ENCODE measurements at regions not wholly inside any gene's neighbourhood (a gene's known extent, or its start where the extent isn't known, plus 50 kb on each side); places are given as distances from the start of the nearest gene placed in this dataset.
A peak's percentile ranks its signal among the peaks of the same experiment; 100 is the strongest.

GRCh38 chr6:4647414-4648365 is 128.5 kb upstream of the CDYL start (continued):
- TF ChIP-seq CHD7 (IDR thresholded peaks at IDR 0.05; ENCODE audit: low read depth, low read length) (no peak), RCOR1 (IDR thresholded peaks at IDR 0.05; ENCODE audit: borderline replicate concordance in 1 of 2, low read depth in 2 of 2, low read length in 2 of 2) (peak in 1 of 2 experiments; percentile 81; a peak in 2 of 4 replicates), ETS1 (conservative IDR thresholded peaks at IDR 0.05; ENCODE audit: control insufficient read depth, low read depth, low read length) (no peak), ERF (CRISPR knock-in tag; IDR thresholded peaks at IDR 0.05) (peak; percentile 46; the same call in 1 of the 2 replicates), DLX4 (CRISPR knock-in tag; IDR thresholded peaks at IDR 0.05) (no peak), TOE1 (IDR thresholded peaks at IDR 0.05; ENCODE audit: borderline replicate concordance) (peak; percentile 93), TOE1 (CRISPR knock-in tag; IDR thresholded peaks at IDR 0.05; ENCODE audit: borderline replicate concordance, low read depth) (no peak), PRDM10 (IDR thresholded peaks at IDR 0.05; ENCODE audit: partially characterized antibody) (no peak)

Data from K562 (cell line).